ENCODE measurements at regions not wholly inside any gene's neighbourhood (a gene's known extent, or its start where the extent isn't known, plus 50 kb on each side); places are given as distances from the start of the nearest gene placed in this dataset.

GRCh38 chr11:96652516-96652915 lies 262.7 kb downstream of the JRKL start:
- peaks cover 15% of the 10 kb centered on the region for H3K4me1 ChIP-seq (ENCODE audit: insufficient read depth)
- no peak overlapping the region for H3K27ac ChIP-seq (ENCODE audit: low read depth)
- H3K27me3 ChIP-seq (ENCODE audit: insufficient read depth), result no peaks in the 10 kb centered on the region
- 0 out of 2 replicates have a peak, but pooled peaks cover under 1% of the 10 kb centered on the region for H3K9me2 ChIP-seq (ENCODE audit: insufficient read depth)
- no peak overlapping the region for H3K4me2 ChIP-seq
- DNase-seq (ENCODE audit: low spot score) (no peak), ATAC-seq (no peak)
- Mint-ChIP-seq H3K36me3 (ENCODE audit: low read depth) (no peaks in the 10 kb centered on the region), H3K27ac (no peak overlapping the region), H3K4me3 (no peak overlapping the region), H3K9me3 (no peaks in the 10 kb centered on the region), H3K4me1 (peaks cover 4% of the 10 kb centered on the region; the same call in 2 of the 3 replicates), H3K27me3 (ENCODE audit: insufficient read depth, low read depth, poor library complexity) (peaks cover under 1% of the 10 kb centered on the region)
- H3K4me3 ChIP-seq, result no peak overlapping the region
- H2AFZ ChIP-seq, result no peak overlapping the region
- H3K36me3 ChIP-seq (ENCODE audit: insufficient read depth), result no peaks in the 10 kb centered on the region
- no peaks in the 10 kb centered on the region for H4K20me1 ChIP-seq (replicated peaks; ENCODE audit: insufficient read depth)
- no peaks in the 10 kb centered on the region for H3K79me2 ChIP-seq (replicated peaks; ENCODE audit: insufficient read depth)
- no peaks in the 10 kb centered on the region for H3F3A ChIP-seq (replicated peaks; ENCODE audit: low read depth)
- TF ChIP-seq, protein P1, sequence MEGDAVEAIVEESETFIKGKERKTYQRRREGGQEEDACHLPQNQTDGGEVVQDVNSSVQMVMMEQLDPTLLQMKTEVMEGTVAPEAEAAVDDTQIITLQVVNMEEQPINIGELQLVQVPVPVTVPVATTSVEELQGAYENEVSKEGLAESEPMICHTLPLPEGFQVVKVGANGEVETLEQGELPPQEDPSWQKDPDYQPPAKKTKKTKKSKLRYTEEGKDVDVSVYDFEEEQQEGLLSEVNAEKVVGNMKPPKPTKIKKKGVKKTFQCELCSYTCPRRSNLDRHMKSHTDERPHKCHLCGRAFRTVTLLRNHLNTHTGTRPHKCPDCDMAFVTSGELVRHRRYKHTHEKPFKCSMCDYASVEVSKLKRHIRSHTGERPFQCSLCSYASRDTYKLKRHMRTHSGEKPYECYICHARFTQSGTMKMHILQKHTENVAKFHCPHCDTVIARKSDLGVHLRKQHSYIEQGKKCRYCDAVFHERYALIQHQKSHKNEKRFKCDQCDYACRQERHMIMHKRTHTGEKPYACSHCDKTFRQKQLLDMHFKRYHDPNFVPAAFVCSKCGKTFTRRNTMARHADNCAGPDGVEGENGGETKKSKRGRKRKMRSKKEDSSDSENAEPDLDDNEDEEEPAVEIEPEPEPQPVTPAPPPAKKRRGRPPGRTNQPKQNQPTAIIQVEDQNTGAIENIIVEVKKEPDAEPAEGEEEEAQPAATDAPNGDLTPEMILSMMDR (conservative IDR thresholded peaks at IDR 0.05; ENCODE audit: low read depth in 2 of 2), result no peak
- TF ChIP-seq ZNF114 (CRISPR knock-in tag; IDR thresholded peaks at IDR 0.05), result no peak
- TF ChIP-seq CREB1 (CRISPR knock-in tag; IDR thresholded peaks at IDR 0.05; ENCODE audit: low read depth), result no peak

GRCh38 chr11:96655474-96655873 lies 265.7 kb downstream of the JRKL start:
- Histone ChIP-seq H4K20me1 (replicated peaks; ENCODE audit: insufficient read depth) (no peaks in the 10 kb centered on the region), H3K4me1 (ENCODE audit: insufficient read depth) (no peaks in the 10 kb centered on the region), H3K4me3 (no peak overlapping the region), H3K27me3 (ENCODE audit: insufficient read depth) (no peaks in the 10 kb centered on the region), H3K36me3 (ENCODE audit: insufficient read depth) (no peaks in the 10 kb centered on the region), H3F3A (replicated peaks; ENCODE audit: low read depth) (no peaks in the 10 kb centered on the region), H3K79me2 (replicated peaks; ENCODE audit: insufficient read depth) (no peaks in the 10 kb centered on the region), H3K4me2 (no peak overlapping the region), H2AFZ (no peak overlapping the region), H3K27ac (ENCODE audit: low read depth) (no peak overlapping the region), H3K9me2 (ENCODE audit: insufficient read depth) (0 out of 2 replicates have a peak, but pooled peaks cover 3% of the 10 kb centered on the region)
- no peak overlapping the region for H3K27ac Mint-ChIP-seq
- H3K4me1 Mint-ChIP-seq, result no peaks in the 10 kb centered on the region
- no peaks in the 10 kb centered on the region for H3K9me3 Mint-ChIP-seq
- ATAC-seq, result no peak
- no peaks in the 10 kb centered on the region for H3K36me3 Mint-ChIP-seq (ENCODE audit: low read depth)
- H3K4me3 Mint-ChIP-seq, result no peak overlapping the region
- TF ChIP-seq JUNB (IDR thresholded peaks at IDR 0.05; ENCODE audit: unreplicated experiment) (no peak), CREB1 (CRISPR knock-in tag; IDR thresholded peaks at IDR 0.05; ENCODE audit: low read depth) (no peak), EZH2phosphoT487 (IDR thresholded peaks at IDR 0.05; ENCODE audit: unreplicated experiment) (no peak), REST (IDR thresholded peaks at IDR 0.05; ENCODE audit: unreplicated experiment) (no peak), ZNF114 (CRISPR knock-in tag; IDR thresholded peaks at IDR 0.05) (no peak)
- TF ChIP-seq, protein P2, sequence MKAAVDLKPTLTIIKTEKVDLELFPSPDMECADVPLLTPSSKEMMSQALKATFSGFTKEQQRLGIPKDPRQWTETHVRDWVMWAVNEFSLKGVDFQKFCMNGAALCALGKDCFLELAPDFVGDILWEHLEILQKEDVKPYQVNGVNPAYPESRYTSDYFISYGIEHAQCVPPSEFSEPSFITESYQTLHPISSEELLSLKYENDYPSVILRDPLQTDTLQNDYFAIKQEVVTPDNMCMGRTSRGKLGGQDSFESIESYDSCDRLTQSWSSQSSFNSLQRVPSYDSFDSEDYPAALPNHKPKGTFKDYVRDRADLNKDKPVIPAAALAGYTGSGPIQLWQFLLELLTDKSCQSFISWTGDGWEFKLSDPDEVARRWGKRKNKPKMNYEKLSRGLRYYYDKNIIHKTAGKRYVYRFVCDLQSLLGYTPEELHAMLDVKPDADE (IDR thresholded peaks at IDR 0.05), result no peak
- DNase-seq (ENCODE audit: low spot score), result no peak
- peaks cover 2% of the 10 kb centered on the region for H3K27me3 Mint-ChIP-seq (ENCODE audit: insufficient read depth, low read depth, poor library complexity)

Measured in GM23338 (cell line).